ENCODE measurements at regions not wholly inside any gene's neighbourhood (a gene's known extent, or its start where the extent isn't known, plus 50 kb on each side); places are given as distances from the start of the nearest gene placed in this dataset.

DNA sequence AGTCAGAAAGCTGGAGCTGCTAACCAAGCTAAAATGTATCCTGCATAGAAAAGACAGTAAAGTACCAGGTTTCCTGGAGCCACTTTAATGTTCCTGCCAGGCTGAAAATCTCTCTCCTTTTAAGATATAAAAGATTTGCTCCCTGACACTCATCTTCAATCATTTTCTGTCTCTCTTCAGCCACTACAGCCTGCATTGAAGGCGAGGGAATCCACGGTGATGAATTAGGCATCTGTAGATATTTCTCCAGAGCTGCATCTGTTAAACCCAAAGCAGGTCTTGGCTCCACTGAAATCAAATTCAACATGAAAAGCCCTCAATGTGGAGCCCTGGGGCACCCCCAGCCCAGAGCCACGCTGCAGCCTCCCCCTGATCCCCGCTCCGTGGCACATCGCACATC, 94.7 kb upstream of the CRHR1 start:
- DNase-seq: no peak

DNA sequence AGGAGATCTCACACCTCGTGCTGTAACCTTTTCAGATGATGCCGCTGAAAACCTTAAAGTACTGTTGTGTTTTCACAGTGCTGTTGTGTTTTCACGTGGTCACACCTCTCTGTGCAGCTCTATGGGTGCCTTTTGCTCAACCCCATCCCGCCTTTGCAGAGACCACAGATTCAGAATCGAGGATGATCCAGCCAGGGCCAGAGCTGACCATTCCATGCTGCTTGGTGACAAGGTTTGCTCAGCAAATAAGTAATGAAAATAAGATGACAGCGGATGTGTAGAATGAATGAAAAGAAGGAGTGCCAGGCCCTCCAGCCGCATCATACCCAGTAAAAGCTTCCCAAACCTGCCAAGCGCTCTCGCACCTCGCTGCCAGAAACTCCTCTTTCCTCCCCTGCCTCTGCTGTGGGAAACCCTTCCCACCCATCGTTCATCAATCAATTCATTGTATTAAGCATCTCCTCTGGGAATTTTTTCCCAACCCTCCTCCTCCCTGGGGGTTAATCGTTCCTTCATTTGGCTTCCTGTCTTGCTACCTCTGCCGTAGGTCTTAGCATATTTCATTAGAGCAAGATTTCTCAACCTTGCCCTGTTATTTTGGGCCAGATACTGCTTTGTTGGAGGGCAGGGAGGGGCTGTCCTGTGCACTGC, 93.4 kb upstream of the CRHR1 start:
- DNase-seq: no peak

DNA sequence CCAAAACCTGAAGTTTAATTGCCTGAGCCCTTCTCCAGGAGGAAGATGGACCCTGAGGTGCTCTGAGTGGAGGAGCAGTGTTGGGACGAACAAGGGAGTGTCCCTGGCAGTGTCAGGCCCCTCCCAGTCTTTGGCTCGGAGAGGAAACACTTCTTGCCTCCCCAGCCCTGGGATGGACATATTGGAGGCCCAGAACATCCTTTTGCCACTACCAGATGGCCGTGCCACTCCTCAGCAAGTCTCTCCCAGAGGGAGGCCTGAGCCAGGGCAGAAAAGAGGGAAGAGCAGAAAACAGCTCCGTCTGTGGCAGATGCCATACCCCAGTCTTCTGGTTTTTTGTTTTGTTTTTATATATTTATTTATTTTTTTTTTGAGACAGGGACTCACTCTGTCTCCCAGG, 91.5 kb upstream of the CRHR1 start:
- DNase-seq: no peak

DNA sequence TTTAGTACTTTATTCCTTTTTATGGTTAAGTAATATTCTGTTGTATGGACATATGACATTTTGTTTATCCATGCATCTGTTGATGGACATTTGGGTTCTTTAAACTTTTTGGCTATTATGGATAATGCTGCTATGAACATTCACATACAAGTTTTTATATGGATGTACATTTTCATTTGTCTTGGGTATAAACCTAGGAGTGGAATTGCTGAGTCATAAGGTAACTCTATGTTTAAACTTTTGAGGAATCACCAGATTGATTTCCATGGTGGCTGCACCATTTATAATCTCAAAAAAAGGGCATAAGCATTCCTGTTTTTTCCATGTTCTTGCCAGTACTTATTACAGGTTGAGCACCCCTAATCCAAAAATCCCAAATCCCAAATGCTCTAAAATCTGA, 90.3 kb upstream of the CRHR1 start:
- DNase-seq: no peak

DNA sequence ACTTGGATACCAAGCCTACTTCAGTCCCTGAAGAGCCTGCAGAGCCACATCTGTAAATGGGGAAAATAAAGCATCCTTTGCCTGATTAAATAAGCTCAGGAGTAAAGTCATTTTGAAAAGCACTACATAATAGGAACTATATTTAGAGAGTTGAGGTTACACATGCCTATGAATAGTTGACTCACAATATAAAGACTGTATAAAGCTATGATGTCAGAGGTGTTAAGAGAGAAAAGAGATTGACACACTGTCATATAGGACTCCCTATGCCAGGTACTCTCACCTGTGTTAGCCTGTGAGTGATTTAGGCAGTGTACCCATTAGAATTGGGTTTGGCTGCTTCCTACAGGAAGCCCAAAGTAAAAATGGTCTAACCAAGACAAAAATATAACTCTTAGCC, 87.7 kb upstream of the CRHR1 start:
- no peak for DNase-seq

- no peak for DNase-seq
Observed at GRCh38 chr17:45697076-45697475, 87.0 kb upstream of the CRHR1 start.

- no peak for DNase-seq
Observed at GRCh38 chr17:45700171-45701090, 83.7 kb upstream of the CRHR1 start.

- no peak for DNase-seq
Observed at GRCh38 chr17:45702666-45703266, 81.4 kb upstream of the CRHR1 start.

DNA sequence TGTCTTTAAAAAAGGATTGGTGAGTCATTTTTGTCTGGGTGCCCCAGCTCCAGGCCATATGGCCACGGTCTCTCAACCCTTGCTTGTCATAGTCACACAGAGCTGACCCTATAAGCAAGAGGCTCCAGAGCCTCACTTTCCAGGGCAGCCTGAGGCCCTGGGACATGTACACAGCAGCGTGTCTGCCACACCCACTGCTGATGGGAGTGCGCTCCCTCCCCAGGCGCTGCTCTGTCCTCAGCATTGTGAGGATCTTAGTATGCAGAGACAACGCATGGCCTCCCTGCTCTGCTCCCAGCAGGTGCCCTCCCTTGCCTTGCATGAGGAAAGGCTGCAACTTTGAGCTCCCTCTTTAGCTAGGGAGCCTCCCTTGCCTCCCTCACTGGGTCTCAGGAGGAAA, 80.8 kb upstream of the CRHR1 start:
- DNase-seq: no peak

- DNase-seq: no peak
Observed at GRCh38 chr17:45703806-45704205, 80.3 kb upstream of the CRHR1 start.

DNA sequence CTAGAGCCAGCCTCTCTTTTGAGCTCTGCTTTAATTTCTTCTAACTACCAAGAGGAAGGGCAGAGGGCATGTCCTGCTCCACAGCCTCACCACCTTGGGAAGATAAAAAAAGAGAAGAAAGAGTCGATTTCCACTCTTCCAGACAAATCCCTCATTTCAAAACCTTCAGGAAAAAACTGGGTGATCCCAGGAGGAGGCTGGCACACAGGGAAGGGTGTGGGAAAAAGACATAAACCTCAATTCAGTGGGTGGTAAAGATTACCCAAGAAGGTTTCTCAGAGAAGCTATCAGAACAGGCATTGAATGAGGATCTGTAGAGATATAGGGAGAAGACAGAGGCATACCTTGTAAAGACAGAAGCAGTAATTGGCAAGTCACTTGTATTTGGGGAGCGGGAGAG, 79.9 kb upstream of the CRHR1 start:
- no peak for DNase-seq

- DNase-seq: no peak
Observed at GRCh38 chr17:45705123-45706009, 78.8 kb upstream of the CRHR1 start.

DNA sequence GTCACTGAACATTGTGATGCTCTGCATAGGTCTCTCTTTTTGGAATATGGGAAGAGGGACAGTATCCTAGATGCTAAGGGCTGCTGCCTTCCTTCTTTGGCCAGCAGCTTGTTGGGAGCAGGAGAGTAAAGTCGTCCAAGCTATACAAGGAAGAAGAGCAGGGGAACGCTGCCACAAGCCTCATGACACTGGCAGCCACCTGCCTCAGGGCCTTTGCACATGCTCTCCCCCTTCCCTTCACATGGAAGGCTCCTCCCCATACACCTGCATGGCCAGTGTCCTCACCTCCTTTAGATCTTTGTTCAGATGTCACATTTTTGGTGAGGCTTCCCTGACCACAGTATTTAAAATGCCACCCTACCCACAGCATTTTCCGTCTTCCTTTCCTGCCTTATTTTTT, 78.1 kb upstream of the CRHR1 start:
- DNase-seq: no peak

- DNase-seq: no peak
Observed at GRCh38 chr17:45708707-45709290, 75.3 kb upstream of the CRHR1 start.

GRCh38 chr17:45709728-45710288, 74.3 kb upstream of the CRHR1 start:
- no peak for DNase-seq

- DNase-seq: no peak
Observed at GRCh38 chr17:45715787-45716186, 68.3 kb upstream of the CRHR1 start.

GRCh38 chr17:45718791-45719190, 65.3 kb upstream of the CRHR1 start:
- DNase-seq: no peak

GRCh38 chr17:45719335-45720071, 64.6 kb upstream of the CRHR1 start:
- no peak for DNase-seq

DNA sequence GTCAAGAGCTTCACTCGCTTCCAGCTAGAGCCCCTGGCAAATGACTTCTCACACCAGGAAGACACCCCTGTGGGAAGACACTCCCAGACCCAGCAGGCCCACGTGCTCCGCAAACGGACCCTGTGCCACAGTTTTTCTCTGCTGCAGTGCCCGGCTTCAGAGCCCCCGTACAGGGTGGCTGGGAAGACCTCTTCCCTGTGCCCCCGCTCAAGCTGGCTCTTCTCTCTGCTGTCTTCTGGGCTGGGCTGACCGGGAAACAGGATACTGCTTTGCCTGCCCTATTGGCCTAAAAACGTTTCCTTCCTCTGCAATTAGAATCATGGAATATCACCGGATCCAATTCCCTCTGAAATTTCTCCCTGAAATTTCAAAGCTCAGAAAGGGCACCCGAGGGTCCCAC, 63.7 kb upstream of the CRHR1 start:
- no peak for DNase-seq

DNA sequence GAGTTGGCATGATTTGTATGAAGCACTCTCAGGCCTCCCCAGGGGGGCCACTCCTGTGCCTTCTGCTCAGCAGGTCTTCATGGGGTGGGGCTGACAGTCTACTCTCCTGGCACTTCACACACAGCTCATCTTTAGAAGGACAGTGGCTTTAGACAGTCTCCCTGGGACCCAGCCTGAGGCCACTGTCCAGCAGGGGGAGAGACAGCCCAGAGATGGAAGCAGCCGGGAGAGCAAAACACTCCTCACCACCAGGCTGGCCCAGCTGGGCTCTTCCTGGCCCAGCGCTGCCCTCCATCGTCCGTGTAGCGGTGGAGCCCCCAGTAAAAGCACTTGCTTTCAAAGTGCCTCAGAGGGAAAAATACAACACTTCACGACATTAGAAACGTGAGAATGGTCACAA, 62.0 kb upstream of the CRHR1 start:
- peak; percentile 29 for DNase-seq

DNA sequence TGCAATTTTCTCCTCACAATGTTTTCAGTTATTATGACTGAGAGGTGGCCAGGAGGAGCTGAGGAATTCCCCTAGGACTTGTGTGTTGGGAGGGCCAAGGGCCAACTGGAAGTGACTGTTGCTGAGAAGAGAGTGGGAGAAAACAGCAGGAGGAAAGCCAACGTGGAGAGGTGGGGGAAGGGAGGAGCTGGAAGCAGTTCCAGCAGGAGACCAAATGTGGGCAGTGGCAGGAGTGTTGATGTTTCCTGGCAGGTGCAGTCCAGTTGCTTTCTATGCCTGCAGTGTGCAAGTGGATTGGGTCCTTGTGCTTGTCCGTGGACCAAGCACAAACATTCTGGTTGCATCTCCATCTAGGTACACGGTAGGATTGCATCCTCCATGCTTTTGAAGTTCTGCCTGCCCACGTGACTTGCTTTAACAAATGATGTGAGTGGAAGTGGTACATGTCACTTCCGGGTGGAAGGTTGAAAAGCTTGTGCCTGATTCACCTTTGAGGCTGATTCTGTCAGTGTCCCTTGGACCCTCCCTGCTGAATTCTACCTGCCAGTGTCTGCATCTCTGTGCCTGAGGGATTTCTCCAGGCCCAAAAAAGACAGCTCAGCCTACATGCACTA, 54.7 kb upstream of the CRHR1 start:
- DNase-seq: peak; percentile 21

Measured in NCI-H1092 treated with DMSO at 0.1 percent for 48 hours (cell line).